ENCODE measurements at regions not wholly inside any gene's neighbourhood (a gene's known extent, or its start where the extent isn't known, plus 50 kb on each side); places are given as distances from the start of the nearest gene placed in this dataset.

GRCh38 chr2:67201521-67201920 lies 195.6 kb upstream of the ETAA1 start:
- no peaks in the 10 kb centered on the region for H4K20me1 ChIP-seq (replicated peaks; ENCODE audit: control insufficient read depth, extremely low read depth, insufficient read depth, low read length)
- POLR2A ChIA-PET, result no interaction called here
- BruUV-seq (replicated peaks), result no TSS peak

More at GRCh38 chr2:67201521-67201920, 195.6 kb upstream of the ETAA1 start:
- TF ChIP-seq, protein P1, sequence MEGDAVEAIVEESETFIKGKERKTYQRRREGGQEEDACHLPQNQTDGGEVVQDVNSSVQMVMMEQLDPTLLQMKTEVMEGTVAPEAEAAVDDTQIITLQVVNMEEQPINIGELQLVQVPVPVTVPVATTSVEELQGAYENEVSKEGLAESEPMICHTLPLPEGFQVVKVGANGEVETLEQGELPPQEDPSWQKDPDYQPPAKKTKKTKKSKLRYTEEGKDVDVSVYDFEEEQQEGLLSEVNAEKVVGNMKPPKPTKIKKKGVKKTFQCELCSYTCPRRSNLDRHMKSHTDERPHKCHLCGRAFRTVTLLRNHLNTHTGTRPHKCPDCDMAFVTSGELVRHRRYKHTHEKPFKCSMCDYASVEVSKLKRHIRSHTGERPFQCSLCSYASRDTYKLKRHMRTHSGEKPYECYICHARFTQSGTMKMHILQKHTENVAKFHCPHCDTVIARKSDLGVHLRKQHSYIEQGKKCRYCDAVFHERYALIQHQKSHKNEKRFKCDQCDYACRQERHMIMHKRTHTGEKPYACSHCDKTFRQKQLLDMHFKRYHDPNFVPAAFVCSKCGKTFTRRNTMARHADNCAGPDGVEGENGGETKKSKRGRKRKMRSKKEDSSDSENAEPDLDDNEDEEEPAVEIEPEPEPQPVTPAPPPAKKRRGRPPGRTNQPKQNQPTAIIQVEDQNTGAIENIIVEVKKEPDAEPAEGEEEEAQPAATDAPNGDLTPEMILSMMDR (IDR thresholded peaks at IDR 0.05; ENCODE audit: extremely low read depth in 1 of 2, insufficient read depth in 1 of 2, low read depth in 1 of 2, low read length in 2 of 2), result no peak
- TF ChIP-seq POLR2A (IDR thresholded peaks at IDR 0.05; ENCODE audit: low read depth, low read length), result no peak
- TF ChIP-seq, protein P2, sequence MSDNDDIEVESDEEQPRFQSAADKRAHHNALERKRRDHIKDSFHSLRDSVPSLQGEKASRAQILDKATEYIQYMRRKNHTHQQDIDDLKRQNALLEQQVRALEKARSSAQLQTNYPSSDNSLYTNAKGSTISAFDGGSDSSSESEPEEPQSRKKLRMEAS (IDR thresholded peaks at IDR 0.05; ENCODE audit: insufficient read depth, insufficient read length), result no peak
- TF ChIP-seq GATA2 (IDR thresholded peaks at IDR 0.05; ENCODE audit: insufficient read depth, insufficient read length, low read depth, low read length), result no peak
- no peak for TF ChIP-seq FOS (IDR thresholded peaks at IDR 0.05; ENCODE audit: borderline replicate concordance, insufficient read depth, low read length)
- no peak for TF ChIP-seq MYC (IDR thresholded peaks at IDR 0.05; ENCODE audit: low read depth, low read length)
- no peak for TF ChIP-seq POLR2AphosphoS5 (IDR thresholded peaks at IDR 0.05; ENCODE audit: insufficient read depth, low read depth, low read length)
- no peak for TF ChIP-seq EZH2 (IDR thresholded peaks at IDR 0.05; ENCODE audit: borderline replicate concordance, low read depth, low read length, severe bottlenecking)
- TF ChIP-seq JUN (IDR thresholded peaks at IDR 0.05; ENCODE audit: borderline replicate concordance, insufficient read depth, insufficient read length, low read depth), result no peak
- no peak overlapping the region for H3K9ac ChIP-seq (replicated peaks; ENCODE audit: extremely low read depth, insufficient read depth, low read length)
- no peaks in the 10 kb centered on the region for H3K36me3 ChIP-seq (ENCODE audit: control insufficient read depth in 2 of 2, extremely low read depth in 1 of 2, insufficient read depth in 2 of 2, low read length in 2 of 2)
- no peak overlapping the region for H2AFZ ChIP-seq (ENCODE audit: low read depth, low read length)
- no peak overlapping the region for H3K27ac ChIP-seq (ENCODE audit: insufficient read depth, low read depth, low read length)
- no peaks in the 10 kb centered on the region for H3K4me1 ChIP-seq (ENCODE audit: control insufficient read depth, extremely low read depth, insufficient read depth, low read length)
- FAIRE-seq (no peak), DNase-seq (ENCODE audit: low read depth, low spot score) (no peak)
- CTCF ChIA-PET, result interaction anchor here (2.0 kb wide), 1 partner anchor 9 kb away, joined by 11 read pairs; no protein-coding TSS in a partner anchor
- no peaks in the 10 kb centered on the region for H3K9me3 ChIP-seq (replicated peaks; ENCODE audit: control insufficient read depth, insufficient read depth, low read length)
- no peaks in the 10 kb centered on the region for H3K9me1 ChIP-seq (replicated peaks; ENCODE audit: control insufficient read depth, extremely low read depth, insufficient read depth, low read length)
- no peaks in the 10 kb centered on the region for H3K79me2 ChIP-seq (ENCODE audit: control insufficient read depth, insufficient read depth, low read length)
- intact Hi-C loops (cut with micrococcal nuclease), result no loop called here
- H3K4me3 ChIP-seq (replicated peaks in 1 of 3; ENCODE audit: insufficient read depth in 1 of 3, low read depth in 1 of 3, low read length in 3 of 3), result no peak overlapping the region
- dilution Hi-C loops (cut with MboI; ENCODE audit: extremely low pct_ligation_motif_present, low sequenced_read_pairs), result no loop called here
- H3K4me2 ChIP-seq (ENCODE audit: insufficient read depth, low read length), result no peak overlapping the region
- no peaks in the 10 kb centered on the region for H3K27me3 ChIP-seq (ENCODE audit: control insufficient read depth in 2 of 2, insufficient read depth in 2 of 2, low read length in 2 of 2)

All from endothelial cell of umbilical vein (primary cell).